Adrenal gland (tissue), 5 donors: ENCODE measurements at regions not wholly inside any gene's neighbourhood (a gene's known extent, or its start where the extent isn't known, plus 50 kb on each side); places are given as distances from the start of the nearest gene placed in this dataset.

Experiments
- POLR2A ChIP-seq, 2 donors: fragments of 450-650 bp; IDR thresholded peaks; one replicate each; pipeline ENCODE4 v1.6.1; 2017; ENCODE audit warnings: antibody characterized with exemption in 2 of 2, mild to moderate bottlenecking in 2 of 2, moderate library complexity in 1 of 2
- TF ChIP-seq, protein P1 (sequence below), 6 experiments: fragments of 450-650 bp in 4 of 6; fragments of 200-600 bp in 2 of 6; sonication (generic) in 1 of 6; IDR thresholded peaks; 1 replicate in 5 of 6; 2 replicates in 1 of 6; pipeline versions ENCODE4 v1.5.1 to v1.8.0; 2016 to 2021; ENCODE audit warnings: antibody characterized with exemption in 6 of 6, mild to moderate bottlenecking in 2 of 6, moderate library complexity in 1 of 6
- donor health status: DM: no; HTN: no; CAD: no.

GRCh38 chr13:60332682-60333081, 64.3 kb upstream of the TDRD3 start:
- TF ChIP-seq, protein P1, sequence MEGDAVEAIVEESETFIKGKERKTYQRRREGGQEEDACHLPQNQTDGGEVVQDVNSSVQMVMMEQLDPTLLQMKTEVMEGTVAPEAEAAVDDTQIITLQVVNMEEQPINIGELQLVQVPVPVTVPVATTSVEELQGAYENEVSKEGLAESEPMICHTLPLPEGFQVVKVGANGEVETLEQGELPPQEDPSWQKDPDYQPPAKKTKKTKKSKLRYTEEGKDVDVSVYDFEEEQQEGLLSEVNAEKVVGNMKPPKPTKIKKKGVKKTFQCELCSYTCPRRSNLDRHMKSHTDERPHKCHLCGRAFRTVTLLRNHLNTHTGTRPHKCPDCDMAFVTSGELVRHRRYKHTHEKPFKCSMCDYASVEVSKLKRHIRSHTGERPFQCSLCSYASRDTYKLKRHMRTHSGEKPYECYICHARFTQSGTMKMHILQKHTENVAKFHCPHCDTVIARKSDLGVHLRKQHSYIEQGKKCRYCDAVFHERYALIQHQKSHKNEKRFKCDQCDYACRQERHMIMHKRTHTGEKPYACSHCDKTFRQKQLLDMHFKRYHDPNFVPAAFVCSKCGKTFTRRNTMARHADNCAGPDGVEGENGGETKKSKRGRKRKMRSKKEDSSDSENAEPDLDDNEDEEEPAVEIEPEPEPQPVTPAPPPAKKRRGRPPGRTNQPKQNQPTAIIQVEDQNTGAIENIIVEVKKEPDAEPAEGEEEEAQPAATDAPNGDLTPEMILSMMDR (IDR thresholded peaks at IDR 0.05): no peak
- no peak for TF ChIP-seq POLR2A (IDR thresholded peaks at IDR 0.05)
